SK-N-DZ (cell line): ENCODE measurements at regions not wholly inside any gene's neighbourhood (a gene's known extent, or its start where the extent isn't known, plus 50 kb on each side); places are given as distances from the start of the nearest gene placed in this dataset.

Source experiments
- DNase-seq: peaks from one replicate; pipeline ENCODE4 v3.0.0-alpha.2; 2015; ENCODE audit warnings: low spot score

DNA sequence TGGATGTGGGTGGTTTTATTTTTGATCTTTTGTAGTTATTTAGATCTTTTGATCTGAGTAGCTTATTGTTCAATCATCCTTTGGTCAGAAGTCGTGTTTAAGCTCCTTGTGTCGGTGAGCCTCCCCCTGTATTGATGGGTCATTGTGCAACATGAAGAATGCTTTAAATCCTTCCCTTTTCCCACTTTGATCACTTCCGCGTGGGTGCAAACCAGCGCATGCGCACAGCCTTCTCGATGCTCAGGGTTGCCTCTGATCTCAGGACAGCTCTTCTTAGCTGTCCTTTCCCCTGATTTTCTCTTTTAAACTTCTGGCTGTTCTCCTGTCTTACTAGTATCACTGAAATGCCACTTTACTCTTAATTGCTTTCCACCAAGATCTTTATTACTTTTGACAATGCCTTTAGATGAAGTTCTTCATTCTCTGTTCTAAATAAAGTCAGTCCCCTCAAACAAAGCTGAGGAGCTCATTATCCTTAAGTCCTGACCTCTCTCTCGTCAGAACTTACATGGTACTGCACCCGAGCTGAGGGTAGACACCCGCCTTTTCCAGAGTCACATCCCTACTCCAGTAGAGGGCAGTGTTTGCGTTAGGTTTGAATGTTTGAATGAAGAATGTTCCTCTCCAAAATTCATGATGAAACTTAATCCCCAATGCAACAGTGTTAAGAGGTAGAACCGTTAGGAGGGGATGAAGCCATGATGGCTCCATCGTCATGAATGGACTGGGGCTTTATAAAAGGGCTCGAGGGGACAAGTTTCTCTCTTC lies 547.9 kb upstream of the TMPRSS15 start:
- peak; percentile 16 for DNase-seq

DNA sequence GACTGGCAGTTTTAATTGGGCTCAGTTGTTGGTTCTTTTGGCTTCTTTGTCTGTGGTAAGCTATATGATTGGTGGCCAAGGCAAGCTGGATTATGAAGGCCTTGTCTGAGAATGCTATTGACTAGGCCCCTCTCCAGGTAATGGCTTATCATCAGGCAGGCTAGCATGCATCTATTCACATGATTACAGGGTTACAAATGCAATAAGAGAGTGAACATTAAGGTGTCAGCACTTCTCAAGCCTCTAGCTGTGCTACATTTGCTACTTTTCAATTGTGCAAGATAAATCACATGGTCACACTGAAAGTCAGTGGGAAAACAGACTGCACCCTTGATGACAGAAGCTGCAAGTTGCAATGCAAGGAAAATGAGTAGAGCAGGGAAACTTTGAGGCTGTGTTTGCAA lies 550.9 kb upstream of the TMPRSS15 start:
- no peak for DNase-seq

- no peak for DNase-seq
Observed at GRCh38 chr21:18959817-18960216, 556.2 kb upstream of the TMPRSS15 start.

- DNase-seq = no peak
Observed at GRCh38 chr21:18960306-18960705, 556.7 kb upstream of the TMPRSS15 start.

DNA sequence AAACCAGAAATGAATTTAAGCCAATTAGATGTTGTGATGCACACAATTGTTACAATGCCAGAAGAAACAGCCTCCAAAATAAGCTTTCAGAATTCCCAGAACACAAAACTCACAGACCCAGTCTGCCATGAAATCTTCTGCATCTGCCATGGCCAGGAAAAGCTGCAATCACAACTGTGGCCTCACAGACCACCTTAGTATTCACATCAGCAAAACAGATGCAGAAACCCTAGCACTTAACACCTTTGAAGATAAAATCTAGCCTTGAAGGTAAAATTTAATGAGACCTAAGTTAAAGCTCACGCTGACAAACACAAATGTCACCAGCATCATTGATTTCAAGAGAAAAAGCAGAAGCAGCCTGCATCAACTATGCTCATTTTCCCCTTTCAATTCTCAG lies 566.8 kb upstream of the TMPRSS15 start:
- peak; percentile 77 for DNase-seq

- DNase-seq = no peak
Observed at GRCh38 chr21:18970941-18971340, 567.4 kb upstream of the TMPRSS15 start.

DNA sequence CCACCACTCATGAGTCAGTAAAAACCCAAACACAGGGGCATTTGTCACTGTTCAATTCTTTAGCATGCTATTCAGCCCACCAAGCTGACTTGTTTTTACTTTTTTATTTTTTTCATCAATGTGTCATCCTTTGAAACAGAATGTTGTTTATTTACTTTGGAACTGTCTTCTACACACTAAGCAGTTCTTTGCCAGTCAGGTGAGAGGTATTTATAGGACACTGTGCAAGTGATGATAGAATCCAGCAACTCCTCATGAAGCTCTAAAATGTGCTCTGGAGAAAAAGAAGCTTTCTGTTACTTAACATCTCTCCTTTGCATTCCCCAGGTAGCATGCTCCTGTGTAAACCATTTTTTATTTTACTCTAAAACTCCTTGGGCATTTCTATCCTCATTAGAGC lies 582.0 kb upstream of the TMPRSS15 start:
- DNase-seq = no peak

GRCh38 chr21:18986197-18986596 lies 582.6 kb upstream of the TMPRSS15 start:
- DNase-seq = no peak

GRCh38 chr21:18987520-18988026 lies 584.0 kb upstream of the TMPRSS15 start:
- DNase-seq = no peak

DNA sequence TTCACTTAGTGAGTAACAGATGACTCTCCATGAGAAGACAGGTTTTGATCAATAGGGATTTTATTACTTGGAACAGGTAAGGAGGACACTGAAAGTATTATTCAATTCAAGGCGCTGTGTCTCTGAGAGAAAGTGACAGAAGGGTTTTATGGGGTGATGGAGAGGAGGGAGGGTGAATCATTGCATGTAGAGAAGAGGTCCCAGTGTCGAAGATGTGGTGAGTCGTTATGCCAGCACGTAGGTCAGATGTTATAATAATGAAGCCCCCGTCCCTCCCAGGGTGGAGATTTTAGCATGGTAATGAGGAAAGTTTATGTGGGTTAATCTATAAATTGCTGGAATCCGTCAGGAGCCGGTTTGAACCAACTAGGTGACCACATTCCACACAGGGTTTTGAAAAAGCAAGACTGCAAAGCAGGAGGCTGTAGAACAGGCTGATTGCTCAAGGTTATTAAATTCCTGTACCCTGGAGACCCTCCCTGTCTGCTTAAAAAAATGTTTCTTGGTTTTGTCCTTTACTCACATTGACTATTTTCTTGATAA lies 586.4 kb upstream of the TMPRSS15 start:
- no peak for DNase-seq

GRCh38 chr21:18991846-18992245 lies 588.3 kb upstream of the TMPRSS15 start:
- DNase-seq = no peak

DNA sequence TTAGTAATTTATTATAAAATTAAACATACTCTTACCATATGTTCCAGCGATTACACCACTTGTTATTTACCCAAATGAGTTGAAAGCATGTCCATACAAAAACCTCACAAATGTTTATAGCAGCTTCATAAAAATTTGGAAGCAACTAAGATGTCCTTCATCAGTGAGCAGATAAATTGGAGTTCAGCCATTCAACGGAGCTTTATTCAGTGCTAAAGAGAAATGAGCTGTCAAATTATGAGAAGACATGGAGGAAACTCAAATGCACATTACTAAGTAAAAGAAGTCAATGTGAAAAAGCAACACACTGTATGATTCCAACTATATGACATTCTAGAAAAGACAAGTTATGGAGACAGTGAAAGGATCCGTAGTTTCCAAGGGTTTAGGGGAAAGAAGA lies 606.7 kb upstream of the TMPRSS15 start:
- DNase-seq = no peak

GRCh38 chr21:19010996-19011395 lies 607.4 kb upstream of the TMPRSS15 start:
- no peak for DNase-seq

DNA sequence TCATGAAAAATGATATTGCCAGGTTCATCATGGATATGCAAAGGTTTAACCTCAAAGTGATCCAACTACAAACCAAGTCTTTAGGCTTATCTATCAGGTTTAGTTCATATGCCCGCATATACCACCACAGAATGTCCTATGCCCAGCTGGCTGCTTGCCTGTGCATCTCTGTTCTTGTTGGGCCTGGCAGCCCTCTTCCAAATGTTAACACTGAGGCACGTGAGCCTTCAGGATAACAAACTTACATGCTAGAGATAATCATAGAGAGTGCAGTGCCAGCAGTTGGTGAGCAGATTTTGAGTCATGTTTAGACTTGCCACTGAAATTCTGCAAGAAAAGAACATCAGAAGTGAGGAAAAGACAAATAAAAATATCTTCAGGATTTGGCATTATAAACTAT lies 607.9 kb upstream of the TMPRSS15 start:
- DNase-seq = no peak

DNA sequence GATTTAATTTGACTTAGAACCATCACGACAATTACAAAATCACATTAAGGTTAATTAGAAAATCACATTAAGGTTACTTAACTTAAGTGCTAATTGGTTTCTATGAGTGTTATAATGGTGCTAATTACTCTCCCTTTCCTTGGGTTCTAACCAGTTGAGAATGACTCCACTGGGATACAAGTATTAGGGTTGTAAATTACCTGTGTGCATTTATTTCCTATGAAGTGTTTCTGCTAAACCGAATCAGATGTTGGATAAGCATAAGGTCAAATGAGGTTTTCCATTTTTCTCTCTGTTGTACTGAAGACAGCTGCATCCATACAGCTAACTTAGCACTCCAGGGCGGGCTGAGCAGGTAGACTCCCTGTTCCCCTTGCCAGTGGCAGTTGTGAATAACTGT lies 610.3 kb upstream of the TMPRSS15 start:
- no peak for DNase-seq

DNA sequence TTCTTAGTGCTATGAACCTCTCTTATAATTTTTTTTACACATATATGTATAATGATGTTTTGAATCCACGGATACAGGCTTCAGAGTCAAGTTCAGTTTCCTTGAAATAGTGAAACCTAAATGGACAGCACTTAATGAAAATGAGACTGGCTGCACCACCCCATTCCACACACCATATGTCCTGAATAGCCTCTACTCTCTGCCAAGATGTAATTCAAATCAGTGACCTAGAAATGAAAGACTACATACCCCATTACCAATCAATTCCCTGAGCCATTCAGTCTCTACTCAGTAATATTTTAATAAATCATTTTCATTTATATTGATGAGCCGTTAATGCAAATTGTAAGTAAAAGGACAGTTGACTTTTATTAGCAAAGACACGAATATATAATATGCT lies 614.9 kb upstream of the TMPRSS15 start:
- DNase-seq = no peak

GRCh38 chr21:19022978-19023377 lies 619.4 kb upstream of the TMPRSS15 start:
- no peak for DNase-seq

- DNase-seq = peak; percentile 3
Observed at GRCh38 chr21:19026911-19027310, 623.3 kb upstream of the TMPRSS15 start.

- DNase-seq = no peak
Observed at GRCh38 chr21:19029816-19030215, 626.2 kb upstream of the TMPRSS15 start.

- DNase-seq = peak; percentile 8
Observed at GRCh38 chr21:19031953-19032352, 628.4 kb upstream of the TMPRSS15 start.

DNA sequence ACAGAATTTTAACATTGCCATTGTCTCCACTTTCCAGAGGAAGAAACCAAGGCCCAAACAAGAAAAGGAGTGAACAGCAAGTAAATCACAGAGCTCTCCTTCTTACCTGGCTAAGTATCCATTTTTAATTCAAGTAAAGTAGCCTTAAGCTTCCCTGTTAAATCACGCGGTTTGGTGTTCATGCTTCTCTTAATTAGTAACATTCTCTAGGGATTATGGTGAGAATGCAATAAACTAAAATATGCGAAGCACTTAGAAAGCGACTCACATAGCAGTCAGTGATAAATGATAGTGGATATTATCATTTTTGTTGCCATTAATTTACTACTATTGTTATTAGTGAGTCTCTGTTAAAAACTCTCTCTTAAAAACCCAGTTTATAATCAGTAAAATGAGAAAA lies 630.5 kb upstream of the TMPRSS15 start:
- DNase-seq = no peak

- DNase-seq = no peak
Observed at GRCh38 chr21:19034560-19034959, 631.0 kb upstream of the TMPRSS15 start.

- DNase-seq = no peak
Observed at GRCh38 chr21:19045876-19046275, 642.3 kb upstream of the TMPRSS15 start.
